PC-9 (cell line): ENCODE measurements at regions not wholly inside any gene's neighbourhood (a gene's known extent, or its start where the extent isn't known, plus 50 kb on each side); places are given as distances from the start of the nearest gene placed in this dataset.

Source experiments
- BruUV-seq: library from RNA; stranded (reverse); fragments of 400-500 nt; replicated peaks from 2 replicates; lab custom pipeline; 2021; lab: Mats Ljungman, UMichigan
- CTCF ChIA-PET: fragments of 300-600 bp; sonication (Branson Sonifier 250); formaldehyde crosslinking; loops from one replicate; lab custom pipeline; 2022; ENCODE audit warnings: antibody characterized with exemption; lab: Charles Lee
- POLR2A ChIA-PET: fragments of 300-600 bp; sonication (Branson Sonifier 250); formaldehyde crosslinking; loops from one replicate; lab custom pipeline; 2022; ENCODE audit warnings: antibody characterized with exemption; ENCODE audit not compliant: unreplicated experiment; lab: Charles Lee
- DNase-seq, 2 experiments: peaks; one replicate each; pipeline versions ENCODE4 v3.0.0 to v3.0.0-alpha.2; 2015 to 2022; ENCODE audit warnings: mixed read lengths in 1 of 2
- H2AFZ ChIP-seq: fragments of 200-600 bp; sonication (generic); 2 replicates; pipeline ENCODE4 v1.8.1; 2017; ENCODE audit warnings: antibody characterized with exemption
- H3F3A ChIP-seq: fragments of 200-600 bp; sonication (generic); 2 replicates; pipeline ENCODE4 v1.8.1; 2017; ENCODE audit warnings: antibody characterized with exemption, mild to moderate bottlenecking, low read depth; ENCODE audit not compliant: insufficient read depth
- H3K27ac ChIP-seq: fragments of 200-600 bp; sonication (generic); 2 replicates; pipeline ENCODE4 v1.6.1; 2016; ENCODE audit warnings: mixed run types
- H3K27me3 ChIP-seq: fragments of 200-600 bp; sonication (generic); 2 replicates; pipeline ENCODE4 v1.6.1; 2016; ENCODE audit warnings: low read depth, mixed run types; ENCODE audit not compliant: insufficient read depth
- H3K36me3 ChIP-seq: fragments of 200-600 bp; sonication (generic); 2 replicates; pipeline ENCODE4 v1.6.1; 2016; ENCODE audit warnings: low read depth, mixed run types
- H3K4me1 ChIP-seq: fragments of 200-600 bp; sonication (generic); replicated peaks from 2 replicates; pipeline ENCODE4 v1.6.1; 2016; ENCODE audit warnings: mixed run types; ENCODE audit not compliant: insufficient read depth
- H3K4me2 ChIP-seq: fragments of 200-600 bp; sonication (generic); 2 replicates; pipeline ENCODE4 v1.6.1; 2017; ENCODE audit warnings: mixed run types
- H3K4me3 ChIP-seq: fragments of 200-600 bp; sonication (generic); 2 replicates; pipeline ENCODE4 v1.6.1; 2016; ENCODE audit warnings: mixed run types
- H3K79me2 ChIP-seq: fragments of 200-600 bp; sonication (generic); 2 replicates; pipeline ENCODE4 v1.6.1; 2017; ENCODE audit warnings: low read depth, mixed run types
- H3K9me2 ChIP-seq: fragments of 200-600 bp; sonication (generic); 2 replicates; pipeline ENCODE4 v1.8.1; 2017; ENCODE audit warnings: mild to moderate bottlenecking; ENCODE audit not compliant: insufficient read depth
- H3K9me3 ChIP-seq: fragments of 200-600 bp; sonication (generic); 2 replicates; pipeline ENCODE4 v1.8.1; 2016; ENCODE audit warnings: low read depth; ENCODE audit not compliant: insufficient read depth
- H4K20me1 ChIP-seq: fragments of 200-600 bp; sonication (generic); 2 replicates; pipeline ENCODE4 v1.8.1; 2017; ENCODE audit not compliant: insufficient read depth
- EZH2 ChIP-seq: fragments of 200-600 bp; sonication (generic); IDR thresholded peaks from 2 replicates; pipeline ENCODE4 v1.8.0; 2017; ENCODE audit warnings: antibody characterized with exemption, low read depth
- intact Hi-C: fragments of 100-400 bp; cut with micrococcal nuclease; formaldehyde crosslinking; loops from one replicate; pipeline ENCODE4 v1.10.0; 2022; ENCODE audit not compliant: unreplicated experiment
- TF ChIP-seq, protein P1 (sequence below): fragments of 200-600 bp; sonication (generic); conservative IDR thresholded peaks from 2 replicates; pipeline ENCODE4 v1.6.1; 2017; ENCODE audit warnings: mixed run types, antibody characterized with exemption, mild to moderate bottlenecking, moderate library complexity

DNA sequence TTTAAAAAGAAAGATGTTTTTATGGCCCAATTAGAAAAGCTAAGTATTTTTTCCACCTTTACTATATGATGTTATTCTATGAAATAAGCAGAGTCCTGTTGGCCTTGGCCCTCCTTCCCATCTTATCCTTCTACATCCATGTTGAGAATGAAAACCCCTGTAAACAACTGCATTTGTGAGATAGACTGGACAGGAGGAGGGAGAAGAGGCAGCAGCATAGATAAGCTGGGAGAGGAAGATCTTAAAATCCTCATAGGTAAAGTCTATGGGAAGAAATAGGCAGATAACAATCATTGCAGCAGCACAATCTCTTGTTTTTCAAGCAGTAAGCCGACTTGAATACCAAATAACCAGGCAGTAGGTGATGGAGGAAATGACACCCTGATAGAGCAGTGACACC, 207.6 kb upstream of the PARD3B start:
- peaks cover 8% of the 10 kb centered on the region; the same call in 1 of the 2 replicates for H3K9me3 ChIP-seq
- H4K20me1 ChIP-seq, result no peaks in the 10 kb centered on the region
- no peak overlapping the region for H2AFZ ChIP-seq
- no peaks in the 10 kb centered on the region for H3K9me2 ChIP-seq
- ChIA-PET POLR2A (no interaction called here), CTCF (interaction anchor here (0.6 kb wide), 1 partner anchor 1064 kb away, joined by 3 read pairs; no protein-coding TSS in a partner anchor)
- no TSS peak for BruUV-seq
- H3F3A ChIP-seq, result peaks cover 8% of the 10 kb centered on the region; the same call in 1 of the 2 replicates
- H3K27me3 ChIP-seq, result no peaks in the 10 kb centered on the region
- no peaks in the 10 kb centered on the region for H3K36me3 ChIP-seq
- H3K27ac ChIP-seq, result no peak overlapping the region
- H3K4me1 ChIP-seq, result peaks cover 9% of the 10 kb centered on the region
- DNase-seq, result no peak
- TF ChIP-seq, protein P1, sequence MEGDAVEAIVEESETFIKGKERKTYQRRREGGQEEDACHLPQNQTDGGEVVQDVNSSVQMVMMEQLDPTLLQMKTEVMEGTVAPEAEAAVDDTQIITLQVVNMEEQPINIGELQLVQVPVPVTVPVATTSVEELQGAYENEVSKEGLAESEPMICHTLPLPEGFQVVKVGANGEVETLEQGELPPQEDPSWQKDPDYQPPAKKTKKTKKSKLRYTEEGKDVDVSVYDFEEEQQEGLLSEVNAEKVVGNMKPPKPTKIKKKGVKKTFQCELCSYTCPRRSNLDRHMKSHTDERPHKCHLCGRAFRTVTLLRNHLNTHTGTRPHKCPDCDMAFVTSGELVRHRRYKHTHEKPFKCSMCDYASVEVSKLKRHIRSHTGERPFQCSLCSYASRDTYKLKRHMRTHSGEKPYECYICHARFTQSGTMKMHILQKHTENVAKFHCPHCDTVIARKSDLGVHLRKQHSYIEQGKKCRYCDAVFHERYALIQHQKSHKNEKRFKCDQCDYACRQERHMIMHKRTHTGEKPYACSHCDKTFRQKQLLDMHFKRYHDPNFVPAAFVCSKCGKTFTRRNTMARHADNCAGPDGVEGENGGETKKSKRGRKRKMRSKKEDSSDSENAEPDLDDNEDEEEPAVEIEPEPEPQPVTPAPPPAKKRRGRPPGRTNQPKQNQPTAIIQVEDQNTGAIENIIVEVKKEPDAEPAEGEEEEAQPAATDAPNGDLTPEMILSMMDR, result no peak
- no peak for TF ChIP-seq EZH2
- intact Hi-C loops, result no loop called here
- no peak overlapping the region for H3K4me3 ChIP-seq
- H3K79me2 ChIP-seq, result no peaks in the 10 kb centered on the region
- no peak overlapping the region for H3K4me2 ChIP-seq

DNA sequence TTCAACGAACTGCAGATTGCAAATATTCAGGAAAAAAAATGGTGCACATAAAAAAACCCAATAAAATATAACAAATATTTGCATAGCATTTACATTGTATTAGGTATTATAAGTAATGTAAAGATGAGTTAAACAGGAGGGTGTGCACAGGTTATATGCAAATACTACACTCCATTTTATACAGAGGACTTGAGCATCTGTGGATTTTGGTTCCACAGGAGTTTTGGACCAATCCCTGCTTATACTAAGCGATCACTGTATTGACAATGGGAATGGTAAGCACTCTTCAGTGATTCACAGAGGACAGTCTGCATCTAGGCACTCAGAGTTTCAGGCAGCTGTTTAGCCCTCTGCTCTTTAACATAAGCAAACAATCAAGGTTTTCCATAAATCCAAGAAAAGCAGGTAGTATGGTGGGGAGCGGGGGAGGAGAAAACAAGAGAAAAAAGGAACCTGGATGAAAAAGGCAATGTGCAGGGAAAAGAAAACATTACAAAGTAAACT, 206.0 kb upstream of the PARD3B start:
- H3K9me2 ChIP-seq, result no peaks in the 10 kb centered on the region
- peak overlapping the region; percentile 33; the same call in 1 of the 2 replicates for H3K4me3 ChIP-seq
- DNase-seq, result no peak
- no peak overlapping the region for H2AFZ ChIP-seq
- H4K20me1 ChIP-seq, result no peaks in the 10 kb centered on the region
- BruUV-seq, result no TSS peak
- H3K36me3 ChIP-seq, result no peaks in the 10 kb centered on the region
- peak overlapping the region; percentile 78 for H3K27ac ChIP-seq
- TF ChIP-seq EZH2, result no peak
- TF ChIP-seq, protein P1, result no peak
- no peaks in the 10 kb centered on the region for H3K79me2 ChIP-seq
- peaks cover 8% of the 10 kb centered on the region; the same call in 1 of the 2 replicates for H3F3A ChIP-seq
- H3K27me3 ChIP-seq, result no peaks in the 10 kb centered on the region
- POLR2A ChIA-PET, result no interaction called here
- peak overlapping the region; percentile 64 for H3K4me2 ChIP-seq
- peaks cover 8% of the 10 kb centered on the region; the same call in 1 of the 2 replicates for H3K9me3 ChIP-seq
- H3K4me1 ChIP-seq, result peaks cover 9% of the 10 kb centered on the region
- intact Hi-C loops, result no loop called here
- CTCF ChIA-PET, result no interaction called here

DNA sequence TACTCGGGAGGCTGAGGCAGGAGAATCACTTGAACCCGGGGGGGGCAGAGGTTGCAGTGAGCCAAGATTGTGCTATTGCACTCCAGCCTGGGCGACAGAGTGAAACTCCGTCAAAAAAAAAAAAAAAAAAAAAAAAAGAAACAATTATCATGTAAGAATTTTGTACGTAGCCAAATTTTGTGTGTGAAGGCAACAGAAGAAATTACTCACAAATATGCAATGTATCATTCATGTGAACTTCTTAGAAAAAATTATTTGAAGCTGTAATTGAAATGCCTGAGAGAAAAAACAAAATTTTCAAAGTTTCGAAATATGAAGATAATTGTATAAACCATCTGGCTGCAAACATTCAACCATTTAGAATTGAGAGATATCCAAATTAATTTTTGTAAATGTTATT, 204.8 kb upstream of the PARD3B start:
- Histone ChIP-seq H3K9me3 (peaks cover 8% of the 10 kb centered on the region; the same call in 1 of the 2 replicates), H3K4me3 (no peak overlapping the region), H3K27ac (peak overlapping the region; percentile 78), H2AFZ (no peak overlapping the region), H3K9me2 (no peaks in the 10 kb centered on the region), H3K27me3 (no peaks in the 10 kb centered on the region), H3F3A (peaks cover 8% of the 10 kb centered on the region; the same call in 1 of the 2 replicates), H4K20me1 (no peaks in the 10 kb centered on the region), H3K79me2 (no peaks in the 10 kb centered on the region), H3K4me2 (no peak overlapping the region), H3K4me1 (peaks cover 9% of the 10 kb centered on the region), H3K36me3 (no peaks in the 10 kb centered on the region)
- POLR2A ChIA-PET, result no interaction called here
- TF ChIP-seq, protein P1, result no peak
- no peak for TF ChIP-seq EZH2
- intact Hi-C loops, result no loop called here
- BruUV-seq, result no TSS peak
- CTCF ChIA-PET, result no interaction called here
- no peak for DNase-seq
